K562 (cell line): ENCODE measurements at regions not wholly inside any gene's neighbourhood (a gene's known extent, or its start where the extent isn't known, plus 50 kb on each side); places are given as distances from the start of the nearest gene placed in this dataset.

Experiments used
- BRD4 ChIP-seq: fragments of 200-600 bp; sonication (generic); IDR thresholded peaks from 2 replicates; pipeline ENCODE4 v1.6.1; 2017; ENCODE audit warnings: inconsistent platforms
- CREBBP ChIP-seq: IDR thresholded peaks from one replicate; pipeline ENCODE4 v1.6.1; 2012; ENCODE audit warnings: low read depth, mild to moderate bottlenecking, control low read depth, inconsistent platforms, low read length
- EP300 ChIP-seq: IDR thresholded peaks from 2 replicates; pipeline ENCODE4 v1.6.1; 2012; ENCODE audit warnings: low read length, improper control_type of control experiment
- FOXK2 ChIP-seq, 2 experiments: fragments of 450-650 bp; IDR thresholded peaks in 1 of 2; conservative IDR thresholded peaks in 1 of 2; 2 replicates each; pipeline ENCODE4 v1.6.1; 2016; ENCODE audit warnings: low read depth in 2 of 2, mild to moderate bottlenecking in 1 of 2
- HDGF ChIP-seq: fragments of 450-650 bp; IDR thresholded peaks from 2 replicates; pipeline ENCODE4 v1.6.1; 2016
- MTA1 ChIP-seq: fragments of 450-650 bp; IDR thresholded peaks from 2 replicates; pipeline ENCODE4 v1.6.1; 2017; ENCODE audit warnings: borderline replicate concordance
- RAD21 ChIP-seq, 2 experiments: fragments of 250-450 bp in 1 of 2; fragments of 450-650 bp in 1 of 2; sonication (Bioruptor Pico) in 1 of 2; formaldehyde crosslinking in 1 of 2; IDR thresholded peaks in 1 of 2; conservative IDR thresholded peaks in 1 of 2; 2 replicates each; pipeline versions ENCODE4 v1.4.0 to v1.8.0; 2020 to 2022; ENCODE audit warnings: mild to moderate bottlenecking in 2 of 2, moderate library complexity in 1 of 2
- TEAD2 ChIP-seq: fragments of 450-650 bp; IDR thresholded peaks from 2 replicates; pipeline ENCODE4 v1.6.1; 2016; ENCODE audit warnings: missing genetic modification characterization, control low read depth, missing compliant biosample characterization
- ZNF140 ChIP-seq: fragments of 250-450 bp; sonication (Bioruptor Pico); IDR thresholded peaks from 2 replicates; pipeline ENCODE4 v1.8.0; 2021; ENCODE audit warnings: moderate library complexity, mild to moderate bottlenecking, inconsistent platforms
- ZNF146 ChIP-seq: IDR thresholded peaks from one replicate; pipeline ENCODE4 v1.6.1; 2018; ENCODE audit warnings: missing compliant biosample characterization; ENCODE audit not compliant: unreplicated experiment
- TF ChIP-seq, protein P1 (sequence below), 2 experiments: fragments of 450-650 bp; IDR thresholded peaks; 2 replicates each; pipeline ENCODE4 v1.6.1; 2016; ENCODE audit warnings: mild to moderate bottlenecking in 2 of 2, borderline replicate concordance in 1 of 2, low read depth in 1 of 2, moderate library complexity in 1 of 2
- TF ChIP-seq, protein P2 (sequence below): fragments of 200-800 bp; sonication (Bioruptor generic); IDR thresholded peaks from 2 replicates; pipeline ENCODE4 v1.6.1; 2017; ENCODE audit warnings: missing genetic modification characterization, missing compliant biosample characterization
- TF ChIP-seq, protein P3 (sequence below): fragments of 450-650 bp; formaldehyde crosslinking; IDR thresholded peaks from 2 replicates; pipeline ENCODE4 v1.4.0; 2020; ENCODE audit warnings: mild to moderate bottlenecking, mixed read lengths
- TF ChIP-seq, protein P4 (sequence below): fragments of 450-650 bp; IDR thresholded peaks from 2 replicates; pipeline ENCODE4 v1.6.1; 2016; ENCODE audit warnings: borderline replicate concordance

DNA sequence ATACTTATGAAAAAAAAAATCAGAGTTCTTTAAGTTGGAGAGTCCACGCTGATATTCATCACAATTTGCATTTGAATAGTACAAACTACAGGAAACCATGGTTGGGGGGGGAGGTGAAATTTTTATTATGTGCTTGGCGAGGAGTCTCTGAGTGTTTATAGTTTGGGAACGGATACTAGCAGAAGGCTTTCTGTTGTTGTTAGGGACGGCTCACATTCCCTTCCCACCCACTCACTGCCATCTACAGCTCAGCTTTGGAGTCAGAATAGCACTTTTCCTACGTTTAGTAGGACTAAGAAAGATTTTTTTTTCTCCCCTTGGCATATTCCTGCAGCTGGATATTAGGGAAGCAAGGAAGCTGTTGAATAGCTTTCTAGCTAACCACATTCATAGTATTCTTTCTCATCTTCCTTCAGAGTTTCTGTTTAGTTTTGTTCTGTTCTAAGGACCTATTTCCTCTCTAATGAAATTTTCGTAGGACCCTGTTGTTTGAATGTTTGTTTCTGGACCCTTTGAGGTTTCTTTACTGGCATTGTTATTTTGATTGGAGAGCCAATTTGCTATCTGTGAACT lies 235.1 kb upstream of the ZNF217 start (continued):
- TF ChIP-seq, protein P1, sequence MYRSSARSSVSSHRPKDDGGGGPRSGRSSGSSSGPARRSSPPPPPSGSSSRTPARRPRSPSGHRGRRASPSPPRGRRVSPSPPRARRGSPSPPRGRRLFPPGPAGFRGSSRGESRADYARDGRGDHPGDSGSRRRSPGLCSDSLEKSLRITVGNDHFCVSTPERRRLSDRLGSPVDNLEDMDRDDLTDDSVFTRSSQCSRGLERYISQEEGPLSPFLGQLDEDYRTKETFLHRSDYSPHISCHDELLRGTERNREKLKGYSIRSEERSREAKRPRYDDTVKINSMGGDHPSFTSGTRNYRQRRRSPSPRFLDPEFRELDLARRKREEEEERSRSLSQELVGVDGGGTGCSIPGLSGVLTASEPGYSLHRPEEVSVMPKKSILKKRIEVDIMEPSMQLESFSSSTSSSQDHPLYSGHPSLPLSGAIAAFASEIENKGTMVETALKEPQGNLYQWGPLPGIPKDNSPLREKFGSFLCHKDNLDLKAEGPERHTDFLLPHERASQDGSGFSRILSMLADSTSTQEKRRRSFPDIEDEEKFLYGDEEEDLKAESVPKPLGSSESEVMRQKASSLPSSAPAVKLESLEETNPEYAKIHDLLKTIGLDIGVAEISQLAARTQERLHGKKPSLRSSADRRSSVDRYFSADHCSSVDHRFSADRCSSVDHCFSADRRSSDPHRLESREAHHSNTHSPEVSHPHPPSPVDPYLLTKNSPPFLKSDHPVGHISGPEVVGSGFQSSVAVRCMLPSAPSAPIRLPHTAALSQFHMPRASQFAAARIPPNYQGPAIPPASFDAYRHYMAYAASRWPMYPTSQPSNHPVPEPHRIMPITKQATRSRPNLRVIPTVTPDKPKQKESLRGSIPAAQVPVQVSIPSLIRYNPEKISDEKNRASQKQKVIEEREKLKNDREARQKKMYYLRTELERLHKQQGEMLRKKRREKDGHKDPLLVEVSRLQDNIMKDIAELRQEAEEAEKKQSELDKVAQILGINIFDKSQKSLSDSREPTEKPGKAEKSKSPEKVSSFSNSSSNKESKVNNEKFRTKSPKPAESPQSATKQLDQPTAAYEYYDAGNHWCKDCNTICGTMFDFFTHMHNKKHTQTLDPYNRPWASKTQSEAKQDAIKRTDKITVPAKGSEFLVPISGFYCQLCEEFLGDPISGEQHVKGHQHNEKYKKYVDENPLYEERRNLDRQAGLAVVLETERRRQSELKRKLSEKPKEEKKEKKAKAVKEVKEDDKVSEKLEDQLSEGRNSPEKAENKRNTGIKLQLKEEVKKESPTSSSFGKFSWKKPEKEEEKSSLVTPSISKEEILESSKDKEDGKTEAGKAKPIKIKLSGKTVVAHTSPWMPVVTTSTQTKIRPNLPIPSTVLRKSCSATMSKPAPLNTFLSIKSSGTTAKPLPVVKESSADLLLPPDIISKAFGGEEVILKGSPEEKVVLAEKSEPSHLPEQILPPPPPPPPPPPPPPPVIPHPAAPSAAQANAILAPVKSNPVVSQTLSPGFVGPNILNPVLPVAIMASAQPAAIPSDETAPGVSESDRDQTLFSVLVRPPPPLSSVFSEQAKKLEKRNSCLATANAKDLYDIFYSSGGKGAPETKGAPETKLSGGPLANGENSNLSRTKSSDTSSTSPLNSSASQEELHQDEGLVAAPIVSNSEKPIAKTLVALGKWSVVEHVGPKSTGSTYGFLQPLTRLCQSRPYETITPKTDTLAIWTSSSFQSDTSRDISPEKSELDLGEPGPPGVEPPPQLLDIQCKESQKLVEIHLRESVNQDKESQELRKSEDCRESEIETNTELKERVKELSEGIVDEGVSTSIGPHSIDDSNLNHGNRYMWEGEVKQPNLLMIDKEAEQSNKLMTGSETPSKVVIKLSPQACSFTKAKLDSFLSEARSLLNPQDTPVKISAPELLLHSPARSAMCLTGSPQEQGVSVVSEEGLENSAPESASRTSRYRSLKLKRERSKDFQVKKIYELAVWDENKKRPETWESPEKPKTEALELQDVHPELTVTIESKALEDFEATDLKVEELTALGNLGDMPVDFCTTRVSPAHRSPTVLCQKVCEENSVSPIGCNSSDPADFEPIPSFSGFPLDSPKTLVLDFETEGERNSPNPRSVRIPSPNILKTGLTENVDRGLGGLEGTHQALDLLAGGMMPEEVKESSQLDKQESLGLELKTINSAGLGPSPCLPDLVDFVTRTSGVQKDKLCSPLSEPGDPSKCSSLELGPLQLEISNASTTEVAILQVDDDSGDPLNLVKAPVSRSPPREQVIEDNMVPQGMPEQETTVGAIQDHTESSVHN (IDR thresholded peaks at IDR 0.05; ENCODE audit: borderline replicate concordance in 1 of 2, low read depth in 1 of 2), result 0 out of 4 replicates have a peak, but pooled peaks of 1 of the 2 experiments have one; percentile 36
- TF ChIP-seq CREBBP (no peak), MTA1 (peak; percentile 36; the same call in 1 of the 2 replicates), EP300 (peak; percentile 2; the same call in 1 of the 2 replicates), HDGF (peak; percentile 47; the same call in 1 of the 2 replicates), BRD4 (0 out of 2 replicates have a peak, but pooled peaks have one; percentile 4), RAD21 (CRISPR knock-in tag; conservative IDR thresholded peaks at IDR 0.05 in 1 of 2, IDR thresholded peaks at IDR 0.05 in 1 of 2) (peak in 1 of 2 experiments; percentile 41; a peak in 2 of 4 replicates), ZNF146 (CRISPR knock-in tag) (no peak), TEAD2 (peak; percentile 26; the same call in 1 of the 2 replicates), FOXK2 (conservative IDR thresholded peaks at IDR 0.05 in 1 of 2, IDR thresholded peaks at IDR 0.05 in 1 of 2; ENCODE audit: low read depth in 2 of 2) (peak in 1 of 2 experiments; percentile 21; a peak in 1 of 4 replicates), ZNF140 (no peak)
- TF ChIP-seq, protein P2, sequence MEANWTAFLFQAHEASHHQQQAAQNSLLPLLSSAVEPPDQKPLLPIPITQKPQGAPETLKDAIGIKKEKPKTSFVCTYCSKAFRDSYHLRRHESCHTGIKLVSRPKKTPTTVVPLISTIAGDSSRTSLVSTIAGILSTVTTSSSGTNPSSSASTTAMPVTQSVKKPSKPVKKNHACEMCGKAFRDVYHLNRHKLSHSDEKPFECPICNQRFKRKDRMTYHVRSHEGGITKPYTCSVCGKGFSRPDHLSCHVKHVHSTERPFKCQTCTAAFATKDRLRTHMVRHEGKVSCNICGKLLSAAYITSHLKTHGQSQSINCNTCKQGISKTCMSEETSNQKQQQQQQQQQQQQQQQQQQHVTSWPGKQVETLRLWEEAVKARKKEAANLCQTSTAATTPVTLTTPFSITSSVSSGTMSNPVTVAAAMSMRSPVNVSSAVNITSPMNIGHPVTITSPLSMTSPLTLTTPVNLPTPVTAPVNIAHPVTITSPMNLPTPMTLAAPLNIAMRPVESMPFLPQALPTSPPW (CRISPR knock-in tag), result peak; percentile 21; the same call in 1 of the 2 replicates
- TF ChIP-seq, protein P3, sequence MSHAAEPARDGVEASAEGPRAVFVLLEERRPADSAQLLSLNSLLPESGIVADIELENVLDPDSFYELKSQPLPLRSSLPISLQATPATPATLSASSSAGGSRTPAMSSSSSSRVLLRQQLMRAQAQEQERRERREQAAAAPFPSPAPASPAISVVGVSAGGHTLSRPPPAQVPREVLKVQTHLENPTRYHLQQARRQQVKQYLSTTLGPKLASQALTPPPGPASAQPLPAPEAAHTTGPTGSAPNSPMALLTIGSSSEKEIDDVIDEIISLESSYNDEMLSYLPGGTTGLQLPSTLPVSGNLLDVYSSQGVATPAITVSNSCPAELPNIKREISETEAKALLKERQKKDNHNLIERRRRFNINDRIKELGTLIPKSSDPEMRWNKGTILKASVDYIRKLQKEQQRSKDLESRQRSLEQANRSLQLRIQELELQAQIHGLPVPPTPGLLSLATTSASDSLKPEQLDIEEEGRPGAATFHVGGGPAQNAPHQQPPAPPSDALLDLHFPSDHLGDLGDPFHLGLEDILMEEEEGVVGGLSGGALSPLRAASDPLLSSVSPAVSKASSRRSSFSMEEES, result no peak
- TF ChIP-seq, protein P4, sequence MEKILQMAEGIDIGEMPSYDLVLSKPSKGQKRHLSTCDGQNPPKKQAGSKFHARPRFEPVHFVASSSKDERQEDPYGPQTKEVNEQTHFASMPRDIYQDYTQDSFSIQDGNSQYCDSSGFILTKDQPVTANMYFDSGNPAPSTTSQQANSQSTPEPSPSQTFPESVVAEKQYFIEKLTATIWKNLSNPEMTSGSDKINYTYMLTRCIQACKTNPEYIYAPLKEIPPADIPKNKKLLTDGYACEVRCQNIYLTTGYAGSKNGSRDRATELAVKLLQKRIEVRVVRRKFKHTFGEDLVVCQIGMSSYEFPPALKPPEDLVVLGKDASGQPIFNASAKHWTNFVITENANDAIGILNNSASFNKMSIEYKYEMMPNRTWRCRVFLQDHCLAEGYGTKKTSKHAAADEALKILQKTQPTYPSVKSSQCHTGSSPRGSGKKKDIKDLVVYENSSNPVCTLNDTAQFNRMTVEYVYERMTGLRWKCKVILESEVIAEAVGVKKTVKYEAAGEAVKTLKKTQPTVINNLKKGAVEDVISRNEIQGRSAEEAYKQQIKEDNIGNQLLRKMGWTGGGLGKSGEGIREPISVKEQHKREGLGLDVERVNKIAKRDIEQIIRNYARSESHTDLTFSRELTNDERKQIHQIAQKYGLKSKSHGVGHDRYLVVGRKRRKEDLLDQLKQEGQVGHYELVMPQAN, result no peak
